Right lung (tissue), 2 donors: ENCODE measurements at regions not wholly inside any gene's neighbourhood (a gene's known extent, or its start where the extent isn't known, plus 50 kb on each side); places are given as distances from the start of the nearest gene placed in this dataset.
A peak's percentile ranks its signal among the peaks of the same experiment; 100 is the strongest.

Experiments used
- DNase-seq, 2 donors: peaks; one replicate each; pipeline ENCODE4 v3.0.0-alpha.2; 2013

GRCh38 chr9:1490341-1491232 is 440.4 kb downstream of the DMRT2 start:
- no peak for DNase-seq

GRCh38 chr9:1492156-1492555 is 442.0 kb downstream of the DMRT2 start:
- no peak for DNase-seq

GRCh38 chr9:1495282-1496030 is 445.3 kb downstream of the DMRT2 start:
- no peak for DNase-seq

- DNase-seq = no peak
These were observed 455.3 kb downstream of the DMRT2 start for GRCh38 chr9:1505489-1505888.

GRCh38 chr9:1510712-1511111 is 460.6 kb downstream of the DMRT2 start:
- DNase-seq = no peak

GRCh38 chr9:1513105-1513504 is 462.9 kb downstream of the DMRT2 start:
- DNase-seq = no peak

GRCh38 chr9:1514250-1514649 is 464.1 kb downstream of the DMRT2 start:
- DNase-seq = peak in 1 of 2 donors; percentile 17

GRCh38 chr9:1514776-1515363 is 464.7 kb downstream of the DMRT2 start:
- DNase-seq = no peak

GRCh38 chr9:1515557-1515956 is 465.4 kb downstream of the DMRT2 start:
- DNase-seq = no peak

GRCh38 chr9:1521547-1521946 is 471.4 kb downstream of the DMRT2 start:
- no peak for DNase-seq

- no peak for DNase-seq
These were observed 472.1 kb downstream of the DMRT2 start for GRCh38 chr9:1522219-1522767.

- no peak for DNase-seq
These were observed 478.3 kb downstream of the DMRT2 start for GRCh38 chr9:1528456-1528855.

- no peak for DNase-seq
These were observed 480.5 kb downstream of the DMRT2 start for GRCh38 chr9:1530696-1531095.

GRCh38 chr9:1531424-1531823 is 481.3 kb downstream of the DMRT2 start:
- DNase-seq = no peak

GRCh38 chr9:1532171-1532570 is 482.0 kb downstream of the DMRT2 start:
- DNase-seq = no peak

GRCh38 chr9:1535051-1535450 is 480.1 kb upstream of the SMARCA2 start:
- DNase-seq = no peak

GRCh38 chr9:1535599-1535998 is 479.5 kb upstream of the SMARCA2 start:
- no peak for DNase-seq

GRCh38 chr9:1536522-1537170 is 478.5 kb upstream of the SMARCA2 start:
- no peak for DNase-seq

- DNase-seq = no peak
These were observed 476.8 kb upstream of the SMARCA2 start for GRCh38 chr9:1538301-1538700.

GRCh38 chr9:1539216-1539615 is 475.9 kb upstream of the SMARCA2 start:
- no peak for DNase-seq

- DNase-seq = no peak
These were observed 464.5 kb upstream of the SMARCA2 start for GRCh38 chr9:1550636-1551035.
